Fibroblast of the conjunctiva (primary cell): ENCODE measurements at regions not wholly inside any gene's neighbourhood (a gene's known extent, or its start where the extent isn't known, plus 50 kb on each side); places are given as distances from the start of the nearest gene placed in this dataset.

Source experiments
- DNase-seq: peaks from one replicate; pipeline ENCODE4 v3.0.0-alpha.2; 2010; ENCODE audit warnings: low read depth

GRCh38 chrX:114332766-114333165 is 251.1 kb upstream of the HTR2C start:
- no peak for DNase-seq

GRCh38 chrX:114334473-114334982 is 249.4 kb upstream of the HTR2C start:
- no peak for DNase-seq

GRCh38 chrX:114338870-114339269 is 245.0 kb upstream of the HTR2C start:
- no peak for DNase-seq

- peak; percentile 53 for DNase-seq
Observed at GRCh38 chrX:114344756-114345349, 239.0 kb upstream of the HTR2C start.

- DNase-seq = no peak
Observed at GRCh38 chrX:114361076-114361725, 222.7 kb upstream of the HTR2C start.

- no peak for DNase-seq
Observed at GRCh38 chrX:114363346-114363745, 220.5 kb upstream of the HTR2C start.

GRCh38 chrX:114365065-114365834 is 218.6 kb upstream of the HTR2C start:
- DNase-seq = no peak

GRCh38 chrX:114372937-114373336 is 210.9 kb upstream of the HTR2C start:
- DNase-seq = no peak

- no peak for DNase-seq
Observed at GRCh38 chrX:114390251-114390796, 193.6 kb upstream of the HTR2C start.
